Stimulated activated CD4-positive, alpha-beta T cell treated with anti-CD3 and anti-CD28 coated beads, Interleukin-15, amount 100 ng/mL, for 1 hour (primary cell): ENCODE measurements at regions not wholly inside any gene's neighbourhood (a gene's known extent, or its start where the extent isn't known, plus 50 kb on each side); places are given as distances from the start of the nearest gene placed in this dataset.

ENCODE experiments used
- DNase-seq, 2 donors: peaks; one replicate each; pipeline ENCODE4 v3.0.0-alpha.2; 2020; ENCODE audit warnings: low read depth in 1 of 2, low spot score in 1 of 2

- no peak for DNase-seq
Measured at GRCh38 chr2:123163398-123163797, 861.7 kb upstream of the CNTNAP5 start.

- DNase-seq: no peak
Measured at GRCh38 chr2:123164216-123164615, 860.9 kb upstream of the CNTNAP5 start.

GRCh38 chr2:123165616-123166015 is 859.5 kb upstream of the CNTNAP5 start:
- DNase-seq: no peak

GRCh38 chr2:123179526-123179925 is 845.6 kb upstream of the CNTNAP5 start:
- DNase-seq: no peak

- no peak for DNase-seq
Measured at GRCh38 chr2:123195957-123196356, 829.1 kb upstream of the CNTNAP5 start.

- no peak for DNase-seq
Measured at GRCh38 chr2:123200035-123200434, 825.1 kb upstream of the CNTNAP5 start.

- DNase-seq: no peak
Measured at GRCh38 chr2:123207245-123207644, 817.8 kb upstream of the CNTNAP5 start.

- DNase-seq: no peak
Measured at GRCh38 chr2:123209202-123209601, 815.9 kb upstream of the CNTNAP5 start.

- no peak for DNase-seq
Measured at GRCh38 chr2:123211181-123211580, 813.9 kb upstream of the CNTNAP5 start.

- no peak for DNase-seq
Measured at GRCh38 chr2:123245156-123245555, 779.9 kb upstream of the CNTNAP5 start.

GRCh38 chr2:123258877-123259539 is 766.1 kb upstream of the CNTNAP5 start:
- DNase-seq: no peak

GRCh38 chr2:123262856-123263255 is 762.2 kb upstream of the CNTNAP5 start:
- DNase-seq: no peak

- no peak for DNase-seq
Measured at GRCh38 chr2:123283431-123283830, 741.7 kb upstream of the CNTNAP5 start.

GRCh38 chr2:123303731-123304130 is 721.4 kb upstream of the CNTNAP5 start:
- no peak for DNase-seq
